Thyroid gland (tissue), 4 donors: ENCODE measurements at regions not wholly inside any gene's neighbourhood (a gene's known extent, or its start where the extent isn't known, plus 50 kb on each side); places are given as distances from the start of the nearest gene placed in this dataset.

Source experiments
- DNase-seq, 2 donors: peaks; one replicate each; pipeline ENCODE4 v3.0.0-alpha.2; 2019
- H3K27ac ChIP-seq, 3 donors: fragments of 200-600 bp; sonication (generic); 1 replicate in 2 of 3; 2 replicates in 1 of 3; pipeline ENCODE4 v1.5.1; 2016 to 2019; ENCODE audit warnings: mild to moderate bottlenecking in 1 of 3, moderate library complexity in 1 of 3
- H3K27me3 ChIP-seq: fragments of 200-600 bp; sonication (generic); one replicate; pipeline ENCODE4 v1.5.1; 2019
- H3K36me3 ChIP-seq, 2 donors: fragments of 200-600 bp; sonication (generic); one replicate each; pipeline ENCODE4 v1.5.1; 2016 to 2019
- H3K4me1 ChIP-seq, 2 donors: fragments of 200-600 bp; sonication (generic); one replicate each; pipeline ENCODE4 v1.5.1; 2017 to 2019
- H3K4me3 ChIP-seq, 3 donors: fragments of 200-600 bp; sonication (generic); replicated peaks in 1 of 3; 1 replicate in 2 of 3; 2 replicates in 1 of 3; pipeline ENCODE4 v1.5.1; 2016; ENCODE audit warnings: mild to moderate bottlenecking in 1 of 3
- H3K9me3 ChIP-seq: fragments of 200-600 bp; sonication (generic); one replicate; pipeline ENCODE4 v1.5.1; 2017
- CTCF ChIP-seq, 6 experiments: fragments of 200-600 bp in 3 of 6; fragments of 450-650 bp in 3 of 6; sonication (generic) in 3 of 6; IDR thresholded peaks; one replicate each; pipeline ENCODE4 v1.5.1; 2016 to 2019; ENCODE audit warnings: antibody characterized with exemption in 6 of 6, mild to moderate bottlenecking in 2 of 6, inconsistent platforms in 1 of 6, moderate library complexity in 1 of 6
- POLR2A ChIP-seq, 2 donors: fragments of 450-650 bp; IDR thresholded peaks; one replicate each; pipeline ENCODE4 v1.6.1; 2017; ENCODE audit warnings: antibody characterized with exemption in 2 of 2, mild to moderate bottlenecking in 2 of 2, moderate library complexity in 1 of 2
- WGBS, 2 donors: methylation state at CpG; one replicate each; pipeline ENCODE4 v1.1.5; 2017; 5-methylcytosine and 5-hydroxymethylcytosine counted together
- intact Hi-C: fragments of 100-400 bp; cut with DNase I; formaldehyde crosslinking; loops from one replicate; pipeline ENCODE4 v1.15.1; 2023

- no peak for DNase-seq
Measured at GRCh38 chr2:217286833-217287232, 427.0 kb upstream of the TNP1 start.

GRCh38 chr2:217285926-217286325 is 426.1 kb upstream of the TNP1 start:
- no peaks in the 10 kb centered on the region for H3K27me3 ChIP-seq
- no peak overlapping the region for H3K27ac ChIP-seq
- H3K4me3 ChIP-seq, result no peak overlapping the region
- TF ChIP-seq POLR2A (IDR thresholded peaks at IDR 0.05) (no peak), CTCF (IDR thresholded peaks at IDR 0.05) (no peak)
- 94 to 95% methylated on average over 4 of the region's 4 CpGs for WGBS, 2 donors
- DNase-seq, result no peak
- peaks cover 0 to 14% of the 10 kb centered on the region in 2 donors for H3K4me1 ChIP-seq
- no peaks in the 10 kb centered on the region for H3K9me3 ChIP-seq
- no peaks in the 10 kb centered on the region for H3K36me3 ChIP-seq
- intact Hi-C loops, result no loop called here

More at GRCh38 chr2:217286833-217287232, 427.0 kb upstream of the TNP1 start:
- Histone ChIP-seq H3K4me1 (peaks cover 0 to 14% of the 10 kb centered on the region in 2 donors), H3K27ac (no peak overlapping the region), H3K4me3 (no peak overlapping the region), H3K36me3 (no peaks in the 10 kb centered on the region), H3K27me3 (no peaks in the 10 kb centered on the region), H3K9me3 (no peaks in the 10 kb centered on the region)
- intact Hi-C loops, result no loop called here
- WGBS, 2 donors, result 96 to 98% methylated on average over 2 of the region's 2 CpGs
- TF ChIP-seq POLR2A (IDR thresholded peaks at IDR 0.05) (no peak), CTCF (IDR thresholded peaks at IDR 0.05) (no peak)

GRCh38 chr2:217283460-217283859 is 423.6 kb upstream of the TNP1 start:
- peaks cover 0 to 6% of the 10 kb centered on the region in 2 donors for H3K4me1 ChIP-seq
- TF ChIP-seq POLR2A (IDR thresholded peaks at IDR 0.05), result no peak
- no peak for TF ChIP-seq CTCF (IDR thresholded peaks at IDR 0.05)
- WGBS, 2 donors, result 90 to 94% methylated on average over 6 of the region's 6 CpGs
- no peaks in the 10 kb centered on the region for H3K36me3 ChIP-seq
- H3K9me3 ChIP-seq, result no peaks in the 10 kb centered on the region
- intact Hi-C loops, result no loop called here
- no peak overlapping the region for H3K27ac ChIP-seq
- no peak overlapping the region for H3K4me3 ChIP-seq
- DNase-seq, result no peak
- no peaks in the 10 kb centered on the region for H3K27me3 ChIP-seq

GRCh38 chr2:217282531-217282930 is 422.7 kb upstream of the TNP1 start:
- H3K4me1 ChIP-seq, result peaks cover 0 to 6% of the 10 kb centered on the region in 2 donors
- no peaks in the 10 kb centered on the region for H3K36me3 ChIP-seq
- no peak for DNase-seq
- WGBS, 2 donors, result 88 to 90% methylated on average over 2 of the region's 2 CpGs
- H3K27ac ChIP-seq, result no peak overlapping the region
- H3K27me3 ChIP-seq, result no peaks in the 10 kb centered on the region
- intact Hi-C loops, result no loop called here
- H3K9me3 ChIP-seq, result no peaks in the 10 kb centered on the region
- H3K4me3 ChIP-seq, result no peak overlapping the region
- TF ChIP-seq CTCF (IDR thresholded peaks at IDR 0.05), result no peak
- no peak for TF ChIP-seq POLR2A (IDR thresholded peaks at IDR 0.05)

- no peak for DNase-seq
- TF ChIP-seq POLR2A (IDR thresholded peaks at IDR 0.05), result no peak
- no peak for TF ChIP-seq CTCF (IDR thresholded peaks at IDR 0.05)
- intact Hi-C loops, result no loop called here
- Histone ChIP-seq H3K9me3 (no peaks in the 10 kb centered on the region), H3K4me3 (no peak overlapping the region), H3K27ac (no peak overlapping the region), H3K4me1 (peaks cover 0 to 6% of the 10 kb centered on the region in 2 donors), H3K36me3 (no peaks in the 10 kb centered on the region), H3K27me3 (no peaks in the 10 kb centered on the region)
Measured at GRCh38 chr2:217279556-217279955, 419.7 kb upstream of the TNP1 start.
